PFSK-1 (cell line): ENCODE measurements at regions not wholly inside any gene's neighbourhood (a gene's known extent, or its start where the extent isn't known, plus 50 kb on each side); places are given as distances from the start of the nearest gene placed in this dataset.

Experiments used
- FOXP2 ChIP-seq: optimal IDR thresholded peaks from 2 replicates; pipeline ENCODE3; 2011; ENCODE audit warnings: borderline replicate concordance, control low read depth, inconsistent platforms; ENCODE audit not compliant: insufficient read depth; ENCODE audit errors: extremely low read length, extremely low read depth
- SIN3A ChIP-seq: IDR thresholded peaks from 2 replicates; pipeline ENCODE4 v1.6.1; 2012; ENCODE audit warnings: mild to moderate bottlenecking, low read length, moderate library complexity, borderline replicate concordance; ENCODE audit not compliant: insufficient read depth
- TF ChIP-seq, protein P1 (sequence below), 2 experiments: IDR thresholded peaks; 2 replicates each; pipeline versions ENCODE4 v1.6.1 to v1.8.0; 2011 to 2012; ENCODE audit warnings: low read depth in 2 of 2, low read length in 2 of 2, control low read depth in 1 of 2, inconsistent platforms in 1 of 2, mild to moderate bottlenecking in 1 of 2, moderate library complexity in 1 of 2; ENCODE audit not compliant: insufficient read depth in 1 of 2

DNA sequence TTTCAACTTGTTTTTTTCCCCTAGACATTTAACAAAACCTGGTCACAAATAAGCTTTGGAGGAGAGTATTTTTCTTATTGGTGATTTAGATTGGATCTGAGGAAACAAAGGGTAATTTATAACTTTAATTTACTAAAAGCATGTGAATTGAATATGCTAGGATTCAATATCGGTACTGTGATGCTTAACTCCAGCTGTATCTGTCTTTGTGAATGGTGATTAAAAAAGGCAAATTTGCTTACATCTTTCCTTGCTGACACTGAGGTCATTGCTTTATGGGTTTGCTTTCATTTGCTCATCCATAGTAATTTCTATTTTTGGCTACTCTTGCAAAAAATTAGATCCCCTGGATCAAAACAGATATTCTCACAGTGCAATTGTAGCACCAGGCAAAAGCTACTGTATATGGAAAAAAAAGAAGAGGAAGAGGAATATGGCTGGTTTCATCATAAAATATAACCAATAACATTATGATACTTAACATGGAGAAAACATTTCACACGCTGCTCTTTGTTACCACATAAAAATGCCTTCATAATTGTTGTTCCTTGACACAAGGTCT is 832.0 kb upstream of the ZEB2 start:
- TF ChIP-seq FOXP2: no peak
- TF ChIP-seq, protein P1, sequence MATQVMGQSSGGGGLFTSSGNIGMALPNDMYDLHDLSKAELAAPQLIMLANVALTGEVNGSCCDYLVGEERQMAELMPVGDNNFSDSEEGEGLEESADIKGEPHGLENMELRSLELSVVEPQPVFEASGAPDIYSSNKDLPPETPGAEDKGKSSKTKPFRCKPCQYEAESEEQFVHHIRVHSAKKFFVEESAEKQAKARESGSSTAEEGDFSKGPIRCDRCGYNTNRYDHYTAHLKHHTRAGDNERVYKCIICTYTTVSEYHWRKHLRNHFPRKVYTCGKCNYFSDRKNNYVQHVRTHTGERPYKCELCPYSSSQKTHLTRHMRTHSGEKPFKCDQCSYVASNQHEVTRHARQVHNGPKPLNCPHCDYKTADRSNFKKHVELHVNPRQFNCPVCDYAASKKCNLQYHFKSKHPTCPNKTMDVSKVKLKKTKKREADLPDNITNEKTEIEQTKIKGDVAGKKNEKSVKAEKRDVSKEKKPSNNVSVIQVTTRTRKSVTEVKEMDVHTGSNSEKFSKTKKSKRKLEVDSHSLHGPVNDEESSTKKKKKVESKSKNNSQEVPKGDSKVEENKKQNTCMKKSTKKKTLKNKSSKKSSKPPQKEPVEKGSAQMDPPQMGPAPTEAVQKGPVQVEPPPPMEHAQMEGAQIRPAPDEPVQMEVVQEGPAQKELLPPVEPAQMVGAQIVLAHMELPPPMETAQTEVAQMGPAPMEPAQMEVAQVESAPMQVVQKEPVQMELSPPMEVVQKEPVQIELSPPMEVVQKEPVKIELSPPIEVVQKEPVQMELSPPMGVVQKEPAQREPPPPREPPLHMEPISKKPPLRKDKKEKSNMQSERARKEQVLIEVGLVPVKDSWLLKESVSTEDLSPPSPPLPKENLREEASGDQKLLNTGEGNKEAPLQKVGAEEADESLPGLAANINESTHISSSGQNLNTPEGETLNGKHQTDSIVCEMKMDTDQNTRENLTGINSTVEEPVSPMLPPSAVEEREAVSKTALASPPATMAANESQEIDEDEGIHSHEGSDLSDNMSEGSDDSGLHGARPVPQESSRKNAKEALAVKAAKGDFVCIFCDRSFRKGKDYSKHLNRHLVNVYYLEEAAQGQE (IDR thresholded peaks at IDR 0.05; ENCODE audit: insufficient read depth in 1 of 2, low read depth in 2 of 2, low read length in 2 of 2): no peak
- no peak for TF ChIP-seq SIN3A
